Stimulated activated CD8-positive, alpha-beta memory T cell treated with anti-CD3 and anti-CD28 coated beads, Interleukin-7, amount 100 ng/mL, for 4 hours (primary cell): ENCODE measurements at regions not wholly inside any gene's neighbourhood (a gene's known extent, or its start where the extent isn't known, plus 50 kb on each side); places are given as distances from the start of the nearest gene placed in this dataset.

Experiments
- DNase-seq, 2 donors: peaks; one replicate each; pipeline ENCODE4 v3.0.0-alpha.2; 2020; ENCODE audit warnings: low read depth in 2 of 2

DNA sequence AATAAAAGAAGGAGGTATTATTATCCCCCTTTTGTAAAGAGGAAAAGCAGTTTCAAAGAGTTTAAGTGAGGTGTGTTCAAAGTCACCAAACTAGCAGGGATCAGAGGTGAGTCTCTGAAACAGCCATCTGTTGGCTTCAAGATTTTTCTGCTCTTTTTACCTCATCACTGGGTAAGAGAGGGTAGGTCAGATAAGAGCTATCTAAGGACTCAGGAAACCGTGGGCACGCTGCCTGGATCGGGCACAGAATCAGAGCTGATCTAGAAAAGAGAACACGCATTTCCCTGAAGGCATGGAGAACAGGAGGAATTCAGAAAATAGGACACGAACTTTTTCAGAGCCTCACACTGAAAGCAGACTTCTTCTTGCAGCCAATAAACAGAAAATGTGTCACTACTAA lies 65.8 kb upstream of the LY86 start:
- DNase-seq = no peak

DNA sequence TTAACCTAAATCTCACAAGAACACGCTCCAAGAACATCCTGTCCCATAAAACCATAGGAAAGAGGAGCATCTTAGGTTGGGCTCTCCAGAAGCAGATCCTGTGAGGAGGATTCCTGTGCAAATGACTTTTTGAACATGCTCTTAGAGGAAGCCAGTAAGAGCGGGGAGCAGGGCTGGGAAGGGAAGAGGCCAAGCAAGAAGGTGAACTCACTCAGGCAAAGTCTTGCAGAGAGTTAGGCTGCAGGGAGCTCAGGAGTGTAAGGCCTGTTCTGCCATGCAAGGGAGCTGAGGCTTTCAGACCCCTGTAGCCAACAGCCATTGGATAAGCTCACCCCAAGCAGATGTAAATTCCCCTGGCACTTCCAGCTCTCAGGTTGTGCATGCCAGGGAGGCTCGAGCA lies 63.6 kb upstream of the LY86 start:
- no peak for DNase-seq

DNA sequence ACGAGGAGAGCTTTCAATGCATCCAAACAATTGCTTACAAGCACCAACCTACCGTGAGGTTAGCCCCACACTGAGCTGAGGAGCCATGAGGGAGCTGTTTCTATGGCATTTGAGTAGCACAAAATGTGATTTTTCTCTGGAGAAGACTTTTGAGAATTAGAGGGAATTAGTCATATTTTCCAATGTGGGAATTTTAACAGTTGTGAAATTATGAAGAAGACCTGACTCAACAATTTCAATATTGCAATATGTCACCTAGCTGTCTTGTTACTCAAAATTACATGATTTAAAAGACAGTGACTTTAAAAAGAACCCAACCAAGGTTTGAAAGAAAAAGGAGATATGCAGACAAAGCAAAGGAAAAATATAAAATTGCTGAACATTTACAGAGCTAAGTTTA lies 62.6 kb upstream of the LY86 start:
- no peak for DNase-seq

DNA sequence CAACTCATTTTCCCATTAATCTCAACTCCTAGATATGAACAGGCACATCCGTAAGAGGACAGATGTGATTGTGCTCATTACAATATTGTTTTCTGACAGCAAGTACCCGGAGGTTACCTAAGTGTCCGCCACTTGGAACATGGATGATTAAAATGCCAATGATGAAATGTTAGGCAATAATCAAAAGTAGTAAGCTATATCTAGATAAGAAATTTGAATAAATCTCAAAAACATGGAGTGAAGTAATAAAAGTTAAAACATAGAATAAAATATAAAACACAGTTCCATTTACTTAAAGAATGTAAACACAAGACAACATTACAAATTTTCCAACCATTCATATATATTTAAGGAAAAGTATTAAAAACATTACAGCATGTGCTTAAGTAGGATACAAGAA lies 59.2 kb upstream of the LY86 start:
- DNase-seq = no peak

DNA sequence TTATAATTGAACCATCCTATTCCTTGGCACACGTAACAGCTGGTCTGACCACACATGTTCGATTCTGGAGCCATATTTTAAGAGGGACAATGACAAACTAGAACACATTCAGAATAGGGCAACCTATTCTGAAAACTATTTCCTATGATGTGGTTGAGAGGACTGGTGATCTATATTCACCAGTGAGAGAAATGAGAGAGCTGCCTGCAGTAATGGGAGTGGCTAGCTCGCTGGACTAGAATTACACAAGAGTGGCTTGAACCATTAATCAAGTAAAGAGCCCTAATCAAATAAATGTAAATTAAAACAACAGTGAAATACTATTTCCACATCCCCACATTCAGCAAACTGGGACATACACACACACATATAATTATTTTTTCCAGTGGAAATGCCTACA lies 55.3 kb upstream of the LY86 start:
- no peak for DNase-seq

DNA sequence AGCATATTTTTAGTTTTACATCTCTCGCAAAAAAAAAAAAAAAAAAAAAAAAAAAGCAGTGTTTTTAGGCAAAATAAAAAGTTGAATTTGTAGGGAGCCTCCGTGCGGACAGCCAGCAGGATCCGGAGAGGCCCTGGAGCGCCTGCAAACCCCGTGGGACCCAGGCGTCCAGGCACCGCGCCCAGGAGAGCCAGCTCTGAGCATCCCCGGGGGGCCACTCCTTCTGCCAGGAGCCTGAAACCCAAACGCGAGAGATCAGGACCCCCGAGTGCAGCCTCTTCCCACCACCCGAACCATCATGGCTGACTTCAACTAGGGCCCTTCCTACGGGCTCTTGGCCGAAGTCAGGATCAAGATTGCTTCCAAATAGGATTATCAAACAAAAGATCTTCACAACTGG lies 54.1 kb upstream of the LY86 start:
- no peak for DNase-seq

DNA sequence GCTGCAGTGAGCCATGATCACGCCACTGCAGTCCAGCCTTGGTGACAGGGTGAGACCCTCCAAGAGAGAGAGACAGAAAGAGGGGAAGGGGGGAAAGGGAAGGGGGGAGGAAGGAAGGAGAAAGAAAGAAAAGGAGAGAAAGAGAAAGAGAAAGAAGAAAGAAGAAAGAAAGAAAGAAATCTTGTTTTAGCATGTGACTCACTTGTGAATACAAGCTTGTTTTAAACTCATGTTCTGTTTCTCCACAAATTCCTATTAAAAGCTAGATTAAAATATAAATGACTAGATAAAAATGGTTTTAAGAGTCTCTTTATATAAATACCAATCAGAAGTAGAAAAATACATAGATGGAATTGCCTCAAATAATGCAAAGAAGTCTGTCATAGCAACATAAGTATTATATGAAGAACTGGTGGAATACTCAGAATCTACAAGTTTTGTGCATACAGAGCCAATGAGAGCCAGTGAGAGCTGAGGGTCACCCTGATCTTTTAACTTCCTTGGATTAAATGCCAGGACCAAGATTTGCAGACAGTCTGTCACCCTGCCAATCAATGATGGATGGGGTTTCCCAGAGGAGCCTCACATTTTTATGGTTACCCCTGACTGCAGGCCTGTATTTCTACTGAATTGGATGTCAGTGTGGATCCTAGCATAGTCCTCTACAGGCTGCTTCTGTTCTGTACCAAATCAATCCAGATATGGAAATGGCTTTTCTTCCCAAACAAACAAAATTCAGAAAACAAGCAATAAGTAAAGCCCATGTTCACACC lies 50.8 kb upstream of the LY86 start:
- DNase-seq = no peak

DNA sequence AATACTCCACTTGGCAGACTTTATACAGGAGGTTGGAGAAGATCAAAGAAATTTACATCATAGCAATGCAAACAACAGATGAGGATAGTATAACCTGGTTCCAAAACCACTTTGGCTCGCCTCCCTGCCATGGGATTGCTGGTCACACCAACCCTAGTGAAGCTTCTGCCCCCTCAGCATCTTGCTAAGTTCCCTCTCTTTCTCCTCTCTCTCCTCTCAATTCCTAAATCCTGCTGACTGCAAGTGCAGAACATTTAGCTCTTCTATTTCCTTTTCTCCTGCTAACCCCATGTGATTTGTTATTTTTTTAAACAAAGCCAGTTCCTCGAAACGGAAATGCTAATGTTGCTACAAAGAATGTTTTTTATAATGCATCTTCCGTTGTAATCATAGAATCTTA lies 50.3 kb upstream of the LY86 start:
- DNase-seq = no peak
